ENCODE measurements at regions not wholly inside any gene's neighbourhood (a gene's known extent, or its start where the extent isn't known, plus 50 kb on each side); places are given as distances from the start of the nearest gene placed in this dataset.

DNA sequence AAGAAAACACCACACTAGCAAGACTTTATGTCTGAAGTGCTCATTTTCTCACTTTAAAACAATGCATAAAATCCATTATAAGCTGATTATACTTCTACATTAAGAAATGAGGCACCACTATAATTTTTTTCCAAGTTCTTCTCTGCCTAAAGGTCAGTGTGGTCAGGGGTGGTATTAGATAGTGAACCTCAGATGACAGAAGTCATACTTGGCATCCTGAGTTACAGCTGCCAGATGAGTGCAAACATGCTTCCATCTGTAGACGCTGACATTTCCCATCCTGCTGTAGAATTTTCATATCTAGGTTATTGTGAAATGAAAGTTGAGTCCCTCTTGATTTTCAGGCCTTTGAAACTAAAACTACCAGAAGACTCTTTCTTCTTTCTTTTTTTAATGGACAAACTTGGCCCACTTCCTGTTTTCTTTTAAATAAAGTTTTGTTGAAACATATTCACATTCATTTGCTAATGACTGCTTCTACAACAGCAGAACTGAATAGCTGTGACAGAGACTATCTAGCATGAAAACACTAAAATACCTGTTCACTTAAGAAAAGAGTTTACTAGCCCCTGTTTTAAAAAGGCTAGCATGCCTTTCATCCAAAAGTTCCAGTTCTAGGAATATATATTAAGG is 900.8 kb downstream of the XPNPEP1 start:
- Histone ChIP-seq H3K4me3 (ENCODE audit: low read length) (no peak overlapping the region), H3K9ac (ENCODE audit: low read length) (no peak overlapping the region), H3K27me3 (ENCODE audit: control insufficient read depth, insufficient read depth, low read length) (no peaks in the 10 kb centered on the region), H3K9me3 (ENCODE audit: control insufficient read depth, low read length) (no peaks in the 10 kb centered on the region), H3K4me1 (ENCODE audit: control insufficient read depth, insufficient read depth, low read length) (no peaks in the 10 kb centered on the region), H3K36me3 (ENCODE audit: control insufficient read depth, insufficient read depth, low read length) (no peaks in the 10 kb centered on the region)

DNA sequence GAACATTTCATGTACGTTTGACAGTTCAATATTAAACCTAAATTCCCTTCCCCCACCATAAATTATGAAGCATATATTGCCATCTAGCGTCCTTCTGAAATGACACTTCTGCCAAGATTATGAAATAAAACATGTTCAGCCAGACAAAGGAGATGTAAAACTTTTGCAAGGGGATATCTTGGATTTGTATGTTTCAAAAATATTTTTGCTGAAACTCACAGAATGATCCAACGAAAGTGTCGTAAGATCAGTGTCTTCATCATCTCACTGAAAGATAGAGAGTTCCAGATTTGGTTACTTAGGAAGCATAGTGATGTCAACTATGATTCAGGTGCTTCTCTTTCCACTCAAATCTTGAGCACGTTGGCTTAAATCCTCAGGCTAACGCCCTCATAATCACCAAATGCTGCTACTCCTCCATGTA is 904.3 kb downstream of the XPNPEP1 start:
- H3K9ac ChIP-seq (ENCODE audit: low read length), result no peak overlapping the region
- no peaks in the 10 kb centered on the region for H3K27me3 ChIP-seq (ENCODE audit: control insufficient read depth, insufficient read depth, low read length)
- no peaks in the 10 kb centered on the region for H3K36me3 ChIP-seq (ENCODE audit: control insufficient read depth, insufficient read depth, low read length)
- no peak overlapping the region for H3K4me3 ChIP-seq (ENCODE audit: low read length)
- H3K4me1 ChIP-seq (ENCODE audit: control insufficient read depth, insufficient read depth, low read length), result no peaks in the 10 kb centered on the region
- no peaks in the 10 kb centered on the region for H3K9me3 ChIP-seq (ENCODE audit: control insufficient read depth, low read length)

DNA sequence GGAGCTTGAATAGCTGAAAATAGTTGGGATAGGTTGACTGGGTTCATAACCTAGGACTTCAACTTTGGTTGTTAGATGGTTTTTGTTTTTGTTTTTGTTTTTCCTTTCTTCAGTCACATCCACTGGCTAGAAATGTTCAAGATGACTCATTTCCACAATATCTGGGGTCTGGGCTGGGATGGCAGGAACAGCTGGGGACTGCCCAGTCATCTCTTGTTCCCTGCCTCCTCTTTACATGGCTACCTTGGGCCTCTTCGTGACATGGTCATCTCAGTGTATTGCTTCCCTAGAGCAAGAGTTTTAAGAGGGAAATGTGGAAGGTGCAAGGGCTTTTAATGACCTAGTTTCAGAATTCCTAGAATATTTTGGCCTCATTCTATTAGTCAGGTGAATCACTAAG is 915.8 kb downstream of the XPNPEP1 start:
- Histone ChIP-seq H3K36me3 (ENCODE audit: control insufficient read depth, insufficient read depth, low read length) (no peaks in the 10 kb centered on the region), H3K9me3 (ENCODE audit: control insufficient read depth, low read length) (no peaks in the 10 kb centered on the region), H3K27me3 (ENCODE audit: control insufficient read depth, insufficient read depth, low read length) (no peaks in the 10 kb centered on the region), H3K4me3 (ENCODE audit: low read length) (no peak overlapping the region), H3K9ac (ENCODE audit: low read length) (no peak overlapping the region), H3K4me1 (ENCODE audit: control insufficient read depth, insufficient read depth, low read length) (no peaks in the 10 kb centered on the region)

- H3K36me3 ChIP-seq (ENCODE audit: control insufficient read depth, insufficient read depth, low read length), result no peaks in the 10 kb centered on the region
- H3K4me3 ChIP-seq (ENCODE audit: low read length), result no peak overlapping the region
- H3K27me3 ChIP-seq (ENCODE audit: control insufficient read depth, insufficient read depth, low read length), result no peaks in the 10 kb centered on the region
- H3K9me3 ChIP-seq (ENCODE audit: control insufficient read depth, low read length), result no peaks in the 10 kb centered on the region
- no peak overlapping the region for H3K9ac ChIP-seq (ENCODE audit: low read length)
- no peaks in the 10 kb centered on the region for H3K4me1 ChIP-seq (ENCODE audit: control insufficient read depth, insufficient read depth, low read length)
Measured at GRCh38 chr10:108990441-108990840, 932.9 kb downstream of the XPNPEP1 start.

- no peak overlapping the region for H3K4me3 ChIP-seq (ENCODE audit: low read length)
- H3K9ac ChIP-seq (ENCODE audit: low read length), result no peak overlapping the region
- no peaks in the 10 kb centered on the region for H3K27me3 ChIP-seq (ENCODE audit: control insufficient read depth, insufficient read depth, low read length)
- no peaks in the 10 kb centered on the region for H3K4me1 ChIP-seq (ENCODE audit: control insufficient read depth, insufficient read depth, low read length)
- no peaks in the 10 kb centered on the region for H3K9me3 ChIP-seq (ENCODE audit: control insufficient read depth, low read length)
- H3K36me3 ChIP-seq (ENCODE audit: control insufficient read depth, insufficient read depth, low read length), result no peaks in the 10 kb centered on the region
Measured at GRCh38 chr10:108989976-108990375, 933.3 kb downstream of the XPNPEP1 start.

GRCh38 chr10:108982159-108982558 is 941.2 kb downstream of the XPNPEP1 start:
- Histone ChIP-seq H3K4me3 (ENCODE audit: low read length) (no peak overlapping the region), H3K9me3 (ENCODE audit: control insufficient read depth, low read length) (no peaks in the 10 kb centered on the region), H3K27me3 (ENCODE audit: control insufficient read depth, insufficient read depth, low read length) (no peaks in the 10 kb centered on the region)

DNA sequence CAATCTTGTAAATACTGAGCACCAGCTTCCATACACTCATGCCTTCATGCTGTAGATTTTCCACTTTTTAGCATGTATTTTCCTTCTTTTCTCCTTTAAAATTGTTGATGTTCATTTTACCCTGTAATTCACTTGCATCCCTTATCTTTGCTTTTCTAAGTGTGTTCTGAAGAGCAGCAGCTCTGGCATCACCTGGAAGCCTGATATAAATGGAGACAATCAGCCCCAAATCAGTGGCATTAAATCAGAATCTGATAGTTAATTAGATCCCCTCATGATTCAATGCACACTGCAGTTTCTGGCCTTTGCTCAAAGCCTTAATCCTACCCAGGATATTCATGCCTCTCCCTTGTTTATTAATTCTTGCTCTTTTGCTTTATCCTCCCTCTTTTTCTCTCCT is 942.4 kb downstream of the XPNPEP1 start:
- no peaks in the 10 kb centered on the region for H3K9me3 ChIP-seq (ENCODE audit: control insufficient read depth, low read length)
- H3K36me3 ChIP-seq (ENCODE audit: control insufficient read depth, insufficient read depth, low read length), result no peaks in the 10 kb centered on the region
- no peaks in the 10 kb centered on the region for H3K27me3 ChIP-seq (ENCODE audit: control insufficient read depth, insufficient read depth, low read length)
- H3K4me1 ChIP-seq (ENCODE audit: control insufficient read depth, insufficient read depth, low read length), result no peaks in the 10 kb centered on the region
- no peak overlapping the region for H3K9ac ChIP-seq (ENCODE audit: low read length)
- no peak overlapping the region for H3K4me3 ChIP-seq (ENCODE audit: low read length)

More at GRCh38 chr10:108982159-108982558, 941.2 kb downstream of the XPNPEP1 start:
- no peaks in the 10 kb centered on the region for H3K36me3 ChIP-seq (ENCODE audit: control insufficient read depth, insufficient read depth, low read length)
- H3K4me1 ChIP-seq (ENCODE audit: control insufficient read depth, insufficient read depth, low read length), result no peaks in the 10 kb centered on the region
- H3K9ac ChIP-seq (ENCODE audit: low read length), result no peak overlapping the region

DNA sequence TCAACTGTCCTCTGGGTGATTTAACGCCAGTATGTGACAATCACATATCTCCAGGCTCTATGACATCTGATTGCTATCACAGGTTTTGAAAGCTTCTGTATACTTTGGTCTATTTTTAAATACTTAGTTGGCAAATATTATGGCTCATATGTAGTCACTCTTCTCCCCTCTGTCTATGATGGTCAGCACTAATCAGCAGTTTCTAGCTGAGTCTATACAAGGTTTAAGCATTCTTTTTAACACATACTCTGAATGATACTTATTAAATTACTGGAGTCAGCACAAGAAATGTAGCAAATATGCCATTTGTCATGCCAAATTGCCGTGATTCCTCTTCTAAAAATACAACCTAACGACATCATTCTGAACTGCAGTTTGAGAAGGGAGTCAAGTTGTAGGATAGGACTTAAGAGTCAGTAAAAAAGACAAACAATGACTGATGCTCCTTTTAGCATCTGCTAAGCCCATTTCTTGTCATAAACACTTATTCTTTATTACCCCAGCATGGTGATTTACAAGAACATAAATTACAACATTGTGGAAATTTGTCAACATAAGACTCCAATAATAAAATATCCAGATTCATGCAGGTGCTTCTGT is 947.8 kb downstream of the XPNPEP1 start:
- no peak overlapping the region for H3K9ac ChIP-seq (ENCODE audit: low read length)
- no peaks in the 10 kb centered on the region for H3K27me3 ChIP-seq (ENCODE audit: control insufficient read depth, insufficient read depth, low read length)
- H3K36me3 ChIP-seq (ENCODE audit: control insufficient read depth, insufficient read depth, low read length), result no peaks in the 10 kb centered on the region
- no peak overlapping the region for H3K4me3 ChIP-seq (ENCODE audit: low read length)
- no peaks in the 10 kb centered on the region for H3K4me1 ChIP-seq (ENCODE audit: control insufficient read depth, insufficient read depth, low read length)
- H3K9me3 ChIP-seq (ENCODE audit: control insufficient read depth, low read length), result no peaks in the 10 kb centered on the region

GRCh38 chr10:108970016-108970415 is 953.3 kb downstream of the XPNPEP1 start:
- Histone ChIP-seq H3K9ac (ENCODE audit: low read length) (no peak overlapping the region), H3K4me3 (ENCODE audit: low read length) (no peak overlapping the region)

GRCh38 chr10:108966411-108966810 is 956.9 kb downstream of the XPNPEP1 start:
- H3K27me3 ChIP-seq (ENCODE audit: control insufficient read depth, insufficient read depth, low read length), result no peaks in the 10 kb centered on the region
- no peak overlapping the region for H3K9ac ChIP-seq (ENCODE audit: low read length)
- H3K4me1 ChIP-seq (ENCODE audit: control insufficient read depth, insufficient read depth, low read length), result no peaks in the 10 kb centered on the region
- no peak overlapping the region for H3K4me3 ChIP-seq (ENCODE audit: low read length)
- H3K36me3 ChIP-seq (ENCODE audit: control insufficient read depth, insufficient read depth, low read length), result no peaks in the 10 kb centered on the region
- H3K9me3 ChIP-seq (ENCODE audit: control insufficient read depth, low read length), result no peaks in the 10 kb centered on the region

More at GRCh38 chr10:108970016-108970415, 953.3 kb downstream of the XPNPEP1 start:
- Histone ChIP-seq H3K36me3 (ENCODE audit: control insufficient read depth, insufficient read depth, low read length) (no peaks in the 10 kb centered on the region), H3K4me1 (ENCODE audit: control insufficient read depth, insufficient read depth, low read length) (no peaks in the 10 kb centered on the region), H3K9me3 (ENCODE audit: control insufficient read depth, low read length) (no peaks in the 10 kb centered on the region), H3K27me3 (ENCODE audit: control insufficient read depth, insufficient read depth, low read length) (no peaks in the 10 kb centered on the region)

GRCh38 chr10:108966005-108966404 is 957.3 kb downstream of the XPNPEP1 start:
- Histone ChIP-seq H3K4me3 (ENCODE audit: low read length) (no peak overlapping the region), H3K9me3 (ENCODE audit: control insufficient read depth, low read length) (no peaks in the 10 kb centered on the region), H3K27me3 (ENCODE audit: control insufficient read depth, insufficient read depth, low read length) (no peaks in the 10 kb centered on the region), H3K36me3 (ENCODE audit: control insufficient read depth, insufficient read depth, low read length) (no peaks in the 10 kb centered on the region), H3K9ac (ENCODE audit: low read length) (no peak overlapping the region), H3K4me1 (ENCODE audit: control insufficient read depth, insufficient read depth, low read length) (no peaks in the 10 kb centered on the region)

DNA sequence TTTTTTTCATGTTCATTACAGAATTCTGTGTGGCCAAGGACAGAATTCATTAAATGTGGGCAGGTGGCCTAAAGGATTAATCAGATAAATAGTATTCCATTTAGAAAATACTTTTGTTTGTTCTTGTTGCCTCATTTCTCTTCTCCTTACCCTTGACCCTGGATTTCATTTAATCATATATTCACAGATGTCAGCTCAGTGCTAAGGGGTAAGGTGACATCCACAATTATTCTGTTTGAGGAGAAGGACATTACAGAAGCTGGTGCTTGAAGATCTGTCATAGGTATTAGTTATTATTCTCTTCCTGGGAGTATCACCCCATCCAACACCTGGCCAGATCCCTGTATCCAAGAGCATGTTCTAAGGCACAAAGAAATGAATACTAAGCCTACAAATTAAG is 961.1 kb downstream of the XPNPEP1 start:
- no peak overlapping the region for H3K4me3 ChIP-seq (ENCODE audit: low read length)
- no peaks in the 10 kb centered on the region for H3K9me3 ChIP-seq (ENCODE audit: control insufficient read depth, low read length)
- no peaks in the 10 kb centered on the region for H3K4me1 ChIP-seq (ENCODE audit: control insufficient read depth, insufficient read depth, low read length)
- H3K9ac ChIP-seq (ENCODE audit: low read length), result no peak overlapping the region
- H3K27me3 ChIP-seq (ENCODE audit: control insufficient read depth, insufficient read depth, low read length), result no peaks in the 10 kb centered on the region
- H3K36me3 ChIP-seq (ENCODE audit: control insufficient read depth, insufficient read depth, low read length), result no peaks in the 10 kb centered on the region

Measured in mucosa of stomach (tissue), 1 donor.